ENCODE measurements at regions not wholly inside any gene's neighbourhood (a gene's known extent, or its start where the extent isn't known, plus 50 kb on each side); places are given as distances from the start of the nearest gene placed in this dataset.

DNA sequence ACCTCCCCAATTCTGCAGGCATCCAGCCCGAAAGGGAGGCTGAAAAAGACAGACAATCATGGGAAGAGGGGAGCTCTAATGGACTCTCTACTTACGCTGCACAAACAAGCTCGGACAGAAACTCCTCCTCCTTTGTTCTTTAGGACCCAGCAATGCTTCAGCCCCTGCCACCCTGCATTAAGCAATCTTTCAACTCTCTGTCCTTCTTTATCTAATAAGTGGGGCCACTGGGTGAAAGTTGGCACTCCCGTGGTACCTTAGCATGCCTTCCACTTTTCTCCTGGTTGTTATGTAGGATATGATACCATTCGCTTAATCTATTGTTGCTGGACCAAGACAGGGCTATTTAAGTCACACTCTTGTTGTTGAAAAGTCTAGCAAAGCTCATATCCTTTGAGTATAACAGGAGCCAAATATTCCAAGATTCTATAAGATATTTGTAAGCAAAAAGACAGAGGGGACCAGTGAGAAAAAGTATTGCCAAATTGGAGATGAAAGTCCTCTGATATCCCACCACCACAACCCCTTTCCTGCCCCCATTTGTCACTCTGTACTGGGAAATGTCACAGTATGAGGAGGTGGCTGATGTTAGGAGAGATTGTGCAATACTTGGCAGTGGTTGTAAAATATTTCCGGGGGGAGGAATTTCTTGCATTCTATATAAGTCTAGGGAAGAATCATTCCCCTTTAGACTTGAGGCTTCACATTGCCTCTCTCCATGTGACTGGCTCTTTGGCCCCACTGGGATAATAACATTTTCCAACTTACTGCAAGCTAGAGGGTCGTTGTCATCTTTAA is 137.3 kb upstream of the GJB5 start:
- Mint-ChIP-seq H3K27ac (no peak overlapping the region), H3K9me3 (no peaks in the 10 kb centered on the region), H3K4me1 (ENCODE audit: low read depth) (no peaks in the 10 kb centered on the region), H3K4me3 (no peak overlapping the region), H3K27me3 (peaks cover 17% of the 10 kb centered on the region), H3K36me3 (no peaks in the 10 kb centered on the region)
- no peak for DNase-seq
- intact Hi-C loops (cut with micrococcal nuclease) = no loop called here
- ChIA-PET CTCF (no interaction called here), POLR2A (no interaction called here)

DNA sequence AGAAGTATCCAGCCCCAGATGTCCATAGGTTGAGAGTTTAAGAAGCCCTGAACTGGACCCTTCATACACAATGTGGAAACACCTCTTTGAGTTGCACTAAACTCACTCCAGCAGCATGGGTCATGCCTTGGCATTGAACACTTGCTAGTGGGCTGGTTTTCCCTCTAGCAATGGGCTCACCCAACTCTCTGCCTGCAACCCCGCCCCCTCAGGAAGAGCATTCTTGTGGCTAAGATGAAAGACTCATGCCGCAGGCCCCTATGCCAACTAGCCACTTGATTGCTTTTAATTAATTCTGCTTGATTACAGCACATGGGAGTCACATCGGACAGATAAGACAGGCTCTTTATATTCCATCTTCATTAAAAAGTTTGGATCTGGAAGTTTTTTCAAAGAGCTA is 136.5 kb upstream of the GJB5 start:
- no peak overlapping the region for H3K4me3 Mint-ChIP-seq
- CTCF ChIA-PET = no interaction called here
- no peak for DNase-seq
- H3K27me3 Mint-ChIP-seq = peaks cover 17% of the 10 kb centered on the region
- H3K36me3 Mint-ChIP-seq = no peaks in the 10 kb centered on the region
- H3K27ac Mint-ChIP-seq = no peak overlapping the region
- H3K9me3 Mint-ChIP-seq = no peaks in the 10 kb centered on the region
- POLR2A ChIA-PET = no interaction called here
- H3K4me1 Mint-ChIP-seq (ENCODE audit: low read depth) = no peaks in the 10 kb centered on the region
- intact Hi-C loops (cut with micrococcal nuclease) = no loop called here

DNA sequence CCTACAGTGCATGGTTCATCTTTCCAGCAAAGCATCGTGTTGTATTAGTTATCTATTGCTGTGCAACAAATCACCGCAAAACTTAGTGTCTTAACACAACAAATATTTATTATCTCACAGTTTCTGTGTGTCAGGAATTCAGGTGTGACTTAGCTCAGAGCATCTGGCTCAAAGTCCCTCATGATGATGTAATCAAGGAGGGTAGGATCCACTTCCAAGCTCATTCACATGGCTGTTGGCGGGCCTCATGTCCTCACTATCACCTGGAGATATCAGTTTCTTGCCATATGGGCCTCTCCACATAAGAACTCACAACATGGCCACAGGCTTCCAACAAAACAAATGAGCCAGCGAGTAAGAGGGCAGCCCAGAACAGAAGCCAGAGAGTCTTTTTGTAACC is 135.6 kb upstream of the GJB5 start:
- DNase-seq = no peak
- intact Hi-C loops (cut with micrococcal nuclease) = no loop called here
- no peaks in the 10 kb centered on the region for H3K36me3 Mint-ChIP-seq
- peaks cover 15% of the 10 kb centered on the region for H3K27me3 Mint-ChIP-seq
- ChIA-PET CTCF (no interaction called here), POLR2A (no interaction called here)
- H3K4me1 Mint-ChIP-seq (ENCODE audit: low read depth) = no peaks in the 10 kb centered on the region
- H3K9me3 Mint-ChIP-seq = no peaks in the 10 kb centered on the region
- no peak overlapping the region for H3K4me3 Mint-ChIP-seq
- no peak overlapping the region for H3K27ac Mint-ChIP-seq

DNA sequence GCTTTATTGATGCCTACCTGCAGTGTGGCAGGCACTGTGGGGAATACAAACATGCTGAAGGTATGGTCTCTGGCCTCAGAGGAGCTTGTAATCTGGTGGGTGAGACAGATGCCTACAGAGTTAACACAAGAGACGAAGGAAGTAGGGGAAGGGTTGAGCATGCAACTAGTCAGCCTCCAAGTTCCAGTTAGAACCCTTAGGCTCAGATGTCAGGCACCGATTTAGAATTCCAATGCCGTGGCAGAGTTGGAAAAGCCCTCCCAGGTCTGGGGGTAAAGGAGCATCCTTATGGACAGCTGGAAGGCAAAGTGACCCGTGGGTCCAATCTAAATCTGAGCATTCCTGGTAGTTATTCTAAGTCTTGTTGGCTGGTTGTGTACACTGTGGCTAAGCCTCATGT is 132.9 kb upstream of the GJB5 start:
- no peak overlapping the region for H3K4me3 Mint-ChIP-seq
- POLR2A ChIA-PET = no interaction called here
- CTCF ChIA-PET = no interaction called here
- no peaks in the 10 kb centered on the region for H3K4me1 Mint-ChIP-seq (ENCODE audit: low read depth)
- no peak overlapping the region for H3K27ac Mint-ChIP-seq
- intact Hi-C loops (cut with micrococcal nuclease) = no loop called here
- H3K9me3 Mint-ChIP-seq = no peaks in the 10 kb centered on the region
- H3K27me3 Mint-ChIP-seq = peaks cover 19% of the 10 kb centered on the region
- H3K36me3 Mint-ChIP-seq = no peaks in the 10 kb centered on the region
- DNase-seq = no peak

DNA sequence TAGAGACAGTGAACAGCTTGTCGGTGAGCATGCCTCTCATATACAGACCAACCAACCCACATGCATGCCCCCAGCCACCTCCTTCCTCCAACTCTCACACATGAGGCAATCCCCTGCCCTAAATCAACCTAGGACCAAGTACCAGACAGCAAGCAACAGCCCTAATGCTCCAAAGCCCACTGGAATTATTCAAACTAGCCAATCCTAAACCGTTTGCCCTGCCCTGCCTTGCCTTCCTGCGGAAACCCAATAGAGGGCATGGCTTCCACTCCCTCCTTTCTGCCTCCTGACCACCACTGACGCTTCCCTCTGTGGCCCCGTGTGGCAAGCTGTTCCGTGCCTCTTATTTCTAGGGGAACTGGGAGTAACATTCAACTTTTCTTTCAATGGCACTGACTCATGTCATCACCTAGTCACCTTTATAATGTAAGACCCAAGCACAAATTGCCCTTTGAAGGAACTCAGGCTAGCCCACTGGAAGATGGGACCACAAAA is 129.3 kb upstream of the GJB5 start:
- CTCF ChIA-PET = no interaction called here
- DNase-seq = no peak
- Mint-ChIP-seq H3K36me3 (no peaks in the 10 kb centered on the region), H3K4me3 (no peak overlapping the region), H3K27me3 (peaks cover 7% of the 10 kb centered on the region), H3K27ac (no peak overlapping the region), H3K4me1 (ENCODE audit: low read depth) (no peaks in the 10 kb centered on the region), H3K9me3 (no peaks in the 10 kb centered on the region)
- POLR2A ChIA-PET = no interaction called here
- intact Hi-C loops (cut with micrococcal nuclease) = no loop called here

DNA sequence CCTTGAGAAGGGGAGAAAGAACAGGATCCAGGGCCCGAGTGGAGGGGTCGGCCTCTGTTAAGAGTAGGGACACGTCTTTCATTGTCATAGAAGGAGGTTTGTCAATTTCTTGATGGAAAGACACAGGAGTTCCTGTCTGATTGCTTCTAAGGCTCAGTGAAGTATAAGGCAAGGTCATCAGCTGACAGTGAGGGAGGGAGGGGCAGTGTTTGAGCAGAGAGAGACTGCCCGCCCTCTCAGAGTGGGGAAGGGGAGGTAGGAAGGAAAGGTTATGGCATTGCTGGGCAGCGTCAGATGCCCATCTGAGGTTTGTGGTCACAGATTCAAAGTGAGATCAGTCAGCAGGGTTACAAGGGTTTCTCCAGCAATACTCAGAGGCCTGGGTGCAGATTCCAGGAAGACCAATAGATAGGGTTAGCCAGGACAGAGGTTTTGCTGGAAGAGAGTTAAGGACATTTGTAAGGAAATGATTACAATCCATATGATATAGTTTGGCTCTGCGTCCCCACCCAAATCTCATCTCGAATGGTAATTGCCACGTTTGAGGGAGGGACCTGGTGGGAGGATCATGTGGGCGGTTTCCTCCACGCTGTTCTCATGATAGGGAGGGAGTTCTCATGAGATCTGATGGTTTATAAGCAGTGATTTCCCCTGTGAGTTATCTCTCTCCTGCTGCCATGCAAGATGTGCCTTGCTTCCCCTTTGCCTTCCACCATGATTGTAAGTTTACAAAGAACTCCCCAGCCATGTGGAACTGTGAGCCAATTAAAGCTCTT is 127.2 kb upstream of the GJB5 start:
- H3K4me3 Mint-ChIP-seq = no peak overlapping the region
- no peak for DNase-seq
- CTCF ChIA-PET = no interaction called here
- H3K4me1 Mint-ChIP-seq (ENCODE audit: low read depth) = no peaks in the 10 kb centered on the region
- no peaks in the 10 kb centered on the region for H3K36me3 Mint-ChIP-seq
- intact Hi-C loops (cut with micrococcal nuclease) = no loop called here
- H3K27me3 Mint-ChIP-seq = peaks cover 6% of the 10 kb centered on the region
- POLR2A ChIA-PET = no interaction called here
- no peak overlapping the region for H3K27ac Mint-ChIP-seq
- no peaks in the 10 kb centered on the region for H3K9me3 Mint-ChIP-seq

DNA sequence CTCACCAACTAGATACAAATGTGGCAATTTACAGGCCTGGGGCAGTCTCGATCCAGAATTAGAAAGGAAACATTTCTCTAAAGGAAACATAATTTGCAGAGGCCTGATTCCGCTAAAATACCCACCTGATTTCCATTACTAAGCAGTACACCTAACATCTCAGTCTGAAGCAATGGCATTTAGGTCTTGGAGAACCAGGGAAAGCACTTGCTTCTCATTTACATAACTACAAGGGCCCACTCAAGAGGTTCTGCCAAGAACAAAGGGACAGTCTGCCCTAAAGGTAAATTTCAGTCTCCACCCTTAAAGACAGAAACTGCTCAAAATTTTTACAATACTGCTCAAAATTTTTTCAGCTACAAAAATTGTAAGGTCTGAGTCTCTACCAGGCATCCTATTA is 123.7 kb upstream of the GJB5 start:
- ChIA-PET CTCF (no interaction called here), POLR2A (no interaction called here)
- Mint-ChIP-seq H3K9me3 (no peaks in the 10 kb centered on the region), H3K27ac (no peak overlapping the region), H3K4me1 (ENCODE audit: low read depth) (no peaks in the 10 kb centered on the region), H3K4me3 (no peak overlapping the region), H3K36me3 (no peaks in the 10 kb centered on the region), H3K27me3 (no peaks in the 10 kb centered on the region)
- no peak for DNase-seq
- intact Hi-C loops (cut with micrococcal nuclease) = no loop called here

DNA sequence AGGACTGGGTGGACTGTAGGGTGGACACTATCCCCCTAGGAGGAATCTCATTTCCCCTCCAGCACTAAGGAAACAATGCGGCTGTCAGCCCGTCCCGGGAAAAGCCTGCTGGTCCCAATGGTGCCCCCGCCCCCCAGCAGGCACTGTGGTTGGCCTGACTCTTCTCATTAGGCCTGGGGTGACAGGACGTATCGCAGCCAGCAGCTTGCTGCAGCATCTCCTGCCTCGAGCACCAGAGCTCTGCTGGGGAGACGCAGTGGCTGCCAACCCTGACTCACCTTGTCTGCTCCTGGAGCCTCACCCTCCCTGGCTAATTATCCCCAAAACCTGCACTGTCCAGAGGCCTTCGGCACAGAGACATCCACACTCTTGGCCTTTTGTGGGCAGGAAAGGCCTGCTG is 115.1 kb upstream of the GJB5 start:
- intact Hi-C loops (cut with micrococcal nuclease) = no loop called here
- no peak for DNase-seq
- Mint-ChIP-seq H3K4me1 (ENCODE audit: low read depth) (no peaks in the 10 kb centered on the region), H3K27ac (no peak overlapping the region), H3K4me3 (no peak overlapping the region), H3K27me3 (peaks cover 12% of the 10 kb centered on the region), H3K9me3 (no peaks in the 10 kb centered on the region), H3K36me3 (no peaks in the 10 kb centered on the region)
- ChIA-PET POLR2A (no interaction called here), CTCF (no interaction called here)

DNA sequence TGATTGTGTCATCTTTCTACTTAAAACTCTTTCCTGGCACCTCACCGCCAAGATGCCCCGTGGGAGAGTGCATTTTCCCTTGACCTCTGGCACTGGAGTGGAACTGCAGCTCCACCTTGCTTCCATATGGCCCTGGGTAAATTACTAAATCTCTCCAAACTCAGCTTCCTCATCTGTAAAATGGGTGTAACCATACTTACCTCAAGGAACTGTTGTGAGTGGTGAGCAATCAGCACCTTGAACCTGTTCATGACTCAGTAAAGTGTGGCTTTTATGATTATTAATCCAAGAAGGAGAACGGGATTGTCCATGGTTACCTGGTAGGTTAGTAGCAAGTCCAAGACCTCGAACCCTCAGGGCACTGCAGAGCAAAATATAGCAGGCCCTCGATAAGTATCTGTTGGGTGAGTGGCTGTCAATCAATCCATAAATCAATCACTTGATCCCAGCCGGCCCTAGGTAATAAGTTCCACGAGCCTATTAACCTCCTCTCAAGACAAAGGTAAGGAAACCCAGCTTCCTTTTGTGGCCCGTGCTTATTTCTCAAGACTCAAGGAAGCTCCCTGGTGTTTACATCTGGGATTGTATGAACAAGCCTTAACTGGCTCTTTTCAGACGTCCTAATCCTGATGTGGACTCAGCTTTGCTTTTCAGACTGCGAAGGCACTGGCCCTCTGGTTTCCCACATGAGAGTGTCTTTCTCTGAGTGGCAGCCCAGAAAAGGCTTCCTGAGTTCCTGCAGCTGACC is 114.0 kb upstream of the GJB5 start:
- no peaks in the 10 kb centered on the region for H3K36me3 Mint-ChIP-seq
- intact Hi-C loops (cut with micrococcal nuclease) = no loop called here
- no peaks in the 10 kb centered on the region for H3K4me1 Mint-ChIP-seq (ENCODE audit: low read depth)
- POLR2A ChIA-PET = no interaction called here
- H3K4me3 Mint-ChIP-seq = no peak overlapping the region
- DNase-seq = no peak
- no peak overlapping the region for H3K27ac Mint-ChIP-seq
- no peaks in the 10 kb centered on the region for H3K9me3 Mint-ChIP-seq
- peaks cover 16% of the 10 kb centered on the region for H3K27me3 Mint-ChIP-seq
- CTCF ChIA-PET = no interaction called here

DNA sequence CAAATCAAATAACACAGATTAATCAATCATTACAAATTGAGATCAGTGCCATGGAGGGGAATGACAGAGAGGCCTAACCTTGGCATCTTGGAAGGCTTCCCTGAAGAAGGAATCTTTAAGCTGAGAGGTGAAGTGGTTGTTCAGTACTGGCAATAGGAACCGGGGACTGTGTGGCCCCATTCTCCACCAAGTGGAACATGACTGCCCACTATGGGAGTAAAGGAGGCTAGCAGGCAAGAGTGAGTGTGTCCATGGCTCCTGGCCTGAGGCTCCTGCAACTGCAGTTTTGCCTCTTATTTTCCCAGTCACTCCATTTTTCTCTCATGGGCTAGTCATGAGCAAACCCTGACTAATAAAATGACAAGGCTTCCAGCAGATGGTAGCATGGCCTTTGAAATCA is 112.2 kb upstream of the GJB5 start:
- CTCF ChIA-PET = no interaction called here
- Mint-ChIP-seq H3K4me1 (ENCODE audit: low read depth) (no peaks in the 10 kb centered on the region), H3K4me3 (no peak overlapping the region), H3K9me3 (no peaks in the 10 kb centered on the region), H3K27me3 (peaks cover 21% of the 10 kb centered on the region), H3K27ac (no peak overlapping the region), H3K36me3 (no peaks in the 10 kb centered on the region)
- intact Hi-C loops (cut with micrococcal nuclease) = no loop called here
- no peak for DNase-seq
- POLR2A ChIA-PET = no interaction called here

DNA sequence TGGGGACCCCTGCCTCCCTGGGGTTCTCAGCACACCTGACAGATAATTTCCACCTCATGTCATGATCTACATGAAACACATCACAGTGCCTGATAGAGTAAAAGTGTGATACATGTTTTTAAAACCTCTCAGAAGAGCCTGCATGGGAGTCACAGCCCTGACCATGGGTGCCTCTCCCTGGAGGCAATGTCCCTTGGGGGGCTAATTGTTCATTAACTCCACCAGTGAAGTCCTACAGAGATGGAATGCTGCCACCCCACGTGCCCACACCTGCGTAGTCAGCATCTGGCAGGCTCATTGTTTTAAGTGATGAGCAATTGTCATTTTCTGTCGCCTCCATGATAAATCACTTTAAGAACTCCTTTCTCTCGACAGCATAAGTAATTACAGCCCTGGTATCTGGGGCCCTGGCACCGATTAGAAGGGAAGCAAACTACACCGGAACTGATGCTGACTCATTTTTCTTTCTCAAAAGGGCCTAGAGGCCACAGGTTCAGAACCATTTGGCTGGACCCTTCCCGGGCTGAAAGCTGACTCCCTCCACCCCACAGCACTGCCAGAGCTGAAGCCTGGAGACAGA is 109.6 kb upstream of the GJB5 start:
- H3K9me3 Mint-ChIP-seq = no peaks in the 10 kb centered on the region
- H3K36me3 Mint-ChIP-seq = no peaks in the 10 kb centered on the region
- H3K4me3 Mint-ChIP-seq = no peak overlapping the region
- ChIA-PET CTCF (no interaction called here), POLR2A (no interaction called here)
- H3K27me3 Mint-ChIP-seq = peaks cover 26% of the 10 kb centered on the region
- H3K4me1 Mint-ChIP-seq (ENCODE audit: low read depth) = no peaks in the 10 kb centered on the region
- no peak overlapping the region for H3K27ac Mint-ChIP-seq
- no peak for DNase-seq
- intact Hi-C loops (cut with micrococcal nuclease) = no loop called here

DNA sequence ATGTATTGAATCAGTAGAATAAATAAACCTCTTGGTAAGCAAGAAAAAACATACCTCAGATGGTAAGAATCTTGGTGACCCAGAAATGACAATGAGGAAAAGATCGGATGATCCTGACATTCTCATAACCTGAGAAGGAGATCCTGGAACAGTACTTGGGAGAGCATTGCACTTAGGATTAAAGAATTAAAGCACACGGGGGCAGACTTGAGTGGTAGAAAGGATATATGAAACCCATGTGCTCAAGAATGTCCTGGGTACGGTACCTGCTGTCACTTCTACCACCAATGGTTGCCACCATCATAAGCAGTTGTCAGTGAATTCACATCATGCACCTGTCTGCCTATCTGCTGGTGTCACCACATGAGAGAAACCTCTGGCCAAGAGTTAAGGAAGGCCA is 108.9 kb upstream of the GJB5 start:
- Mint-ChIP-seq H3K27me3 (peaks cover 23% of the 10 kb centered on the region), H3K9me3 (no peaks in the 10 kb centered on the region), H3K36me3 (no peaks in the 10 kb centered on the region), H3K4me1 (ENCODE audit: low read depth) (no peaks in the 10 kb centered on the region), H3K27ac (no peak overlapping the region), H3K4me3 (no peak overlapping the region)
- ChIA-PET CTCF (no interaction called here), POLR2A (no interaction called here)
- no peak for DNase-seq
- intact Hi-C loops (cut with micrococcal nuclease) = no loop called here
